Testis (tissue), 2 donors: ENCODE measurements at regions not wholly inside any gene's neighbourhood (a gene's known extent, or its start where the extent isn't known, plus 50 kb on each side); places are given as distances from the start of the nearest gene placed in this dataset.

ENCODE experiments used
- CTCF ChIP-seq, 3 experiments: fragments of 450-650 bp in 2 of 3; fragments of 200-600 bp in 1 of 3; sonication (generic) in 1 of 3; IDR thresholded peaks; one replicate each; pipeline ENCODE4 v1.5.1; 2016 to 2019; ENCODE audit warnings: antibody characterized with exemption in 3 of 3, mild to moderate bottlenecking in 2 of 3, moderate library complexity in 1 of 3
- POLR2A ChIP-seq: fragments of 450-650 bp; IDR thresholded peaks from one replicate; pipeline ENCODE4 v1.6.1; 2017; ENCODE audit warnings: antibody characterized with exemption, mild to moderate bottlenecking, moderate library complexity

- no peak for TF ChIP-seq CTCF (IDR thresholded peaks at IDR 0.05)
- no peak for TF ChIP-seq POLR2A
Observed at GRCh38 chr12:125610292-125610691, 545.1 kb downstream of the AACS start.
